K562 (cell line): ENCODE measurements at regions not wholly inside any gene's neighbourhood (a gene's known extent, or its start where the extent isn't known, plus 50 kb on each side); places are given as distances from the start of the nearest gene placed in this dataset.

Source experiments
- JUND ChIP-seq, 2 experiments: IDR thresholded peaks; 2 replicates in 1 of 2; 3 replicates in 1 of 2; pipeline ENCODE4 v1.6.1; 2011; ENCODE audit warnings: borderline replicate concordance in 2 of 2, low read depth in 2 of 2, low read length in 2 of 2, improper control_type of control experiment in 1 of 2, missing biosample characterization in 1 of 2, missing genetic modification characterization in 1 of 2, missing genetic modification reagents in 1 of 2
- SIN3A ChIP-seq, 2 experiments: fragments of 150-350 bp in 1 of 2; IDR thresholded peaks; 2 replicates each; pipeline ENCODE4 v1.6.1; 2011 to 2016; ENCODE audit warnings: borderline replicate concordance in 2 of 2, low read depth in 2 of 2, low read length in 2 of 2, mild to moderate bottlenecking in 2 of 2, moderate library complexity in 2 of 2; ENCODE audit not compliant: control insufficient read depth in 1 of 2
- TAF1 ChIP-seq: IDR thresholded peaks from 2 replicates; pipeline ENCODE4 v1.6.1; 2011; ENCODE audit warnings: mild to moderate bottlenecking, low read length, moderate library complexity; ENCODE audit not compliant: insufficient read depth, control insufficient read depth, severe bottlenecking; ENCODE audit errors: extremely low read depth
- TF ChIP-seq, protein P1 (sequence below), 3 experiments: IDR thresholded peaks in 2 of 3; conservative IDR thresholded peaks in 1 of 3; 2 replicates each; pipeline ENCODE4 v1.5.1; 2011 to 2012; ENCODE audit warnings: low read length in 3 of 3, mild to moderate bottlenecking in 3 of 3, control low read depth in 2 of 3, improper control_type of control experiment in 1 of 3, inconsistent platforms in 1 of 3, low read depth in 1 of 3, mixed read lengths in 1 of 3, moderate library complexity in 1 of 3; ENCODE audit not compliant: insufficient read depth in 2 of 3

DNA sequence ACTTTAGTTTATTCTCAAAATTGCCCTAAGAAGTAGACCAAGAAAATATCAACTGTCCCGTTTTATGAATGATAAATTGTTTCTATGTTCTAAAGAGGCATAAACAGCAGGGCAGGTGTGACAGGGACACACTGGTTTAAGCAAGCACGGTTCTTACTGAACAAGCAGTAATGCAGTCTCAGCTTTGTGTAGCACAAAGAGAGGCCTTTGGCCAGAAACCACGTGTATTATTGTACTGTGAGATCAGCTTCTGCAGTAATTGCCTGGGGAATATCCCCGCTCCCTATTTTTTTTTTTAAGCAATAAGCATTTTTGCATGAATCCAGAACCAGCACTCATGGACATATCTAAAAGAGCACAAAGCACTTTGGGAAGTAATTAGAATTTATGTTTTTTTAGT, 255.4 kb downstream of the WDR11 start:
- TF ChIP-seq, protein P1, sequence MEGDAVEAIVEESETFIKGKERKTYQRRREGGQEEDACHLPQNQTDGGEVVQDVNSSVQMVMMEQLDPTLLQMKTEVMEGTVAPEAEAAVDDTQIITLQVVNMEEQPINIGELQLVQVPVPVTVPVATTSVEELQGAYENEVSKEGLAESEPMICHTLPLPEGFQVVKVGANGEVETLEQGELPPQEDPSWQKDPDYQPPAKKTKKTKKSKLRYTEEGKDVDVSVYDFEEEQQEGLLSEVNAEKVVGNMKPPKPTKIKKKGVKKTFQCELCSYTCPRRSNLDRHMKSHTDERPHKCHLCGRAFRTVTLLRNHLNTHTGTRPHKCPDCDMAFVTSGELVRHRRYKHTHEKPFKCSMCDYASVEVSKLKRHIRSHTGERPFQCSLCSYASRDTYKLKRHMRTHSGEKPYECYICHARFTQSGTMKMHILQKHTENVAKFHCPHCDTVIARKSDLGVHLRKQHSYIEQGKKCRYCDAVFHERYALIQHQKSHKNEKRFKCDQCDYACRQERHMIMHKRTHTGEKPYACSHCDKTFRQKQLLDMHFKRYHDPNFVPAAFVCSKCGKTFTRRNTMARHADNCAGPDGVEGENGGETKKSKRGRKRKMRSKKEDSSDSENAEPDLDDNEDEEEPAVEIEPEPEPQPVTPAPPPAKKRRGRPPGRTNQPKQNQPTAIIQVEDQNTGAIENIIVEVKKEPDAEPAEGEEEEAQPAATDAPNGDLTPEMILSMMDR (IDR thresholded peaks at IDR 0.05 in 2 of 3, conservative IDR thresholded peaks at IDR 0.05 in 1 of 3; ENCODE audit: insufficient read depth in 2 of 3, low read depth in 1 of 3, low read length in 3 of 3) = no peak
- TF ChIP-seq SIN3A (IDR thresholded peaks at IDR 0.05; ENCODE audit: borderline replicate concordance in 2 of 2, control insufficient read depth in 1 of 2, low read depth in 2 of 2, low read length in 2 of 2) = no peak
- TF ChIP-seq JUND (IDR thresholded peaks at IDR 0.05; ENCODE audit: borderline replicate concordance, low read depth, low read length) = no peak
- TF ChIP-seq JUND (tag; IDR thresholded peaks at IDR 0.05; ENCODE audit: borderline replicate concordance, low read depth, low read length) = no peak
- TF ChIP-seq TAF1 = no peak
